ENCODE measurements at regions not wholly inside any gene's neighbourhood (a gene's known extent, or its start where the extent isn't known, plus 50 kb on each side); places are given as distances from the start of the nearest gene placed in this dataset.

GRCh38 chr18:25686960-25687500 lies 335.1 kb upstream of the ZNF521 start:
- no peak for TF ChIP-seq GATA3 (IDR thresholded peaks at IDR 0.05; ENCODE audit: low read depth, low read length)
- TF ChIP-seq GATA2 (IDR thresholded peaks at IDR 0.05; ENCODE audit: low read depth, low read length) = no peak

GRCh38 chr18:25685088-25685487 lies 333.1 kb upstream of the ZNF521 start:
- TF ChIP-seq GATA3 (IDR thresholded peaks at IDR 0.05; ENCODE audit: low read depth, low read length) (no peak), GATA2 (IDR thresholded peaks at IDR 0.05; ENCODE audit: low read depth, low read length) (no peak)

DNA sequence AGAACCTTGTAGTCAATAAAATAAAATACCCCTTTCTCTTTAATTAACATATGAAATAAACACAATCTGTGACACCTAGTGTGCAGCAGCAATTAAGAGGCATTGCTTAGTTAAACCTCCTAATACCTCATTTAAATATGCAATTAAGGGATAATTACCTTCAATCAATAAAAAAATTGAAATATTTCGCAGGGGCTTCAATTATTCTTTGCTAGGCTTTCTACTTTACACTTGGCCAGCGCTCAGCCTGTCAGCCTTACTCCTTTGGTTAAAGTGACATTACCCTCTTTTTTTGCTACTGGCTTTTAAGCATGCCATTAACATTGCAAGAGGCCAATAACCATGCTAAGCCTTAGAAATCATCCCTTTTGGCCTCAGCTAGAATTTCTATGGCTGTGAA lies 327.5 kb upstream of the ZNF521 start:
- TF ChIP-seq GATA3 (IDR thresholded peaks at IDR 0.05; ENCODE audit: low read depth, low read length) (no peak), GATA2 (IDR thresholded peaks at IDR 0.05; ENCODE audit: low read depth, low read length) (no peak)

GRCh38 chr18:25678221-25678620 lies 326.3 kb upstream of the ZNF521 start:
- TF ChIP-seq GATA3 (IDR thresholded peaks at IDR 0.05; ENCODE audit: low read depth, low read length) = no peak
- no peak for TF ChIP-seq GATA2 (IDR thresholded peaks at IDR 0.05; ENCODE audit: low read depth, low read length)

GRCh38 chr18:25675123-25675850 lies 323.3 kb upstream of the ZNF521 start:
- TF ChIP-seq GATA2 (IDR thresholded peaks at IDR 0.05; ENCODE audit: low read depth, low read length) (no peak), GATA3 (IDR thresholded peaks at IDR 0.05; ENCODE audit: low read depth, low read length) (no peak)

- TF ChIP-seq GATA2 (IDR thresholded peaks at IDR 0.05; ENCODE audit: low read depth, low read length) = no peak
- no peak for TF ChIP-seq GATA3 (IDR thresholded peaks at IDR 0.05; ENCODE audit: low read depth, low read length)
Measured at GRCh38 chr18:25674183-25674582, 322.2 kb upstream of the ZNF521 start.

DNA sequence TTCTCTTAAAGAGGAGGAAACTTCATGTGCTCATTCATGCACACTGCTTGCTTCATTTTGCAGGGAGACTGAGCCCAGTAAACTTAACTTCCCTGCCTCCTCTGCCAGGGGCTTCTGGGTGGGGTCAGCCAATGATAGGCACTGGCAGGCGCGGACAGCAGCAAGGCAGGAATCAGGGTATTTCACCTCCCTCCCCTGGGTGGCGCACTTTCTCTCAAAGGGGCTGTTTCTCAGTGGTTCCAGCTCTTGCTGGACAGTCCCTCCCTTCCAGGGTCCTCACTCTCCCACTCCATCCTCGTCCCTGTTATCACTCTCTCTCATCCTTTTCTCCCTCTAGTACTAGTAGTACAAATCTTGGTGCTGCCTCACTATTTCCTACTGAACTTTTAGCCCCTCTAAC lies 320.5 kb upstream of the ZNF521 start:
- TF ChIP-seq GATA2 (IDR thresholded peaks at IDR 0.05; ENCODE audit: low read depth, low read length) (no peak), GATA3 (IDR thresholded peaks at IDR 0.05; ENCODE audit: low read depth, low read length) (no peak)

DNA sequence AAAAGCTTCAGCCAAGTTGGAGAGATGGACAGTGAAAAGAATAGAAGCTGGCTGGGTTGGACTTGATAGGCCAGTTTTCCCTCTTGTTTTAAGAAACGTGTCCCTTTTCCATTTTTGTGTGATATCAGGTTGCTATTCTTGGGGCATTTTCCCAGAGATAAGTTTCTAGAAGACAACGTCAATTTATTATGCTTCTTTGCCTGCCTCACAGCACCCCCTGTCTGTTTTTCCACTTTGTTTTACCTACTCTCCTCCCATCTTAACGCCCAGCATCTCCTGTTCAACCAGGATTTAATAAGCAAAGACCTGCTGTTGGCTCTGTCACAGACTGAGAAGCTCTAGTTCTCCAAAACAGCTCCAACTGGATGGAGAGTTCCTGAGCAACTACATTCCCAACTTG lies 317.8 kb upstream of the ZNF521 start:
- no peak for TF ChIP-seq GATA3 (IDR thresholded peaks at IDR 0.05; ENCODE audit: low read depth, low read length)
- TF ChIP-seq GATA2 (IDR thresholded peaks at IDR 0.05; ENCODE audit: low read depth, low read length) = no peak

DNA sequence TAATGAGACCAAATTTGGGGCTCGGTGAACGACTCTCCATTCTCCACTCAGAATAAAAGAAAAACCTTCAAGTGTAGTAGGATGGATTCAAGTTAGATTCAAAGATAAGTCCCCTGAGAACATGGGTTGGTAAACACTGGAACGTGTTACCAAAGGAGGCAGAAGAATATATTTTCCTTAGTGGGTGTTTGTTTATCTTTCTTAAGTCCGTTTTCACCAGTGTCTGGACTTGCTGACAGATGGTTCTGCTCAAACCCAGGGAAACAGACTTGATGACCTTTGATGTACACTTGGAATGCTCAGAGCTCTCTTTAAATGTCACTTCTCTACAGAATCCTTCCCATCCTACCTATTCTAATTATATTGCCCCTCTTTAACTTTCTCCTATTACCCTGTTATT lies 310.3 kb upstream of the ZNF521 start:
- TF ChIP-seq GATA2 (IDR thresholded peaks at IDR 0.05; ENCODE audit: low read depth, low read length) (no peak), GATA3 (IDR thresholded peaks at IDR 0.05; ENCODE audit: low read depth, low read length) (no peak)

GRCh38 chr18:25661831-25662230 lies 309.9 kb upstream of the ZNF521 start:
- no peak for TF ChIP-seq GATA2 (IDR thresholded peaks at IDR 0.05; ENCODE audit: low read depth, low read length)
- no peak for TF ChIP-seq GATA3 (IDR thresholded peaks at IDR 0.05; ENCODE audit: low read depth, low read length)

- TF ChIP-seq GATA2 (IDR thresholded peaks at IDR 0.05; ENCODE audit: low read depth, low read length) (no peak), GATA3 (IDR thresholded peaks at IDR 0.05; ENCODE audit: low read depth, low read length) (no peak)
Measured at GRCh38 chr18:25659541-25659940, 307.6 kb upstream of the ZNF521 start.

DNA sequence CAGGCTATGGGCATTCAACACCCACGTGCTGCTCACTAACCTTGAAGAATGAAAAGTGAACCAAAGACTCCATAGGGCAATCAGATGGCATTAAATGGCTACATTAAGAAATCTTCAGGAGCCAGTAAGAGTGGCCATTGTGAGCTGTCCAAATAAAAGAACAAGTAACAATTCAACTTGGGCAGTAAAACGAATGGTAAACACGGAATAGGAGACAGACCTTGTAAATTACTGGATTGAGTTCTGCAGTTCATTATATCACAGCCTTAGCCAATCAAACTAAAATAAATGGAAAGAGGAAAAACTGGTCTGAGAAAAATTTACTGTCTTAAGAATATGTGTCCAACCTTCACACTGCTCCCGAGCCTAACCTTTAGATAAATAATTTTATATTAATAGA lies 306.5 kb upstream of the ZNF521 start:
- TF ChIP-seq GATA2 (IDR thresholded peaks at IDR 0.05; ENCODE audit: low read depth, low read length) = no peak
- TF ChIP-seq GATA3 (IDR thresholded peaks at IDR 0.05; ENCODE audit: low read depth, low read length) = no peak

DNA sequence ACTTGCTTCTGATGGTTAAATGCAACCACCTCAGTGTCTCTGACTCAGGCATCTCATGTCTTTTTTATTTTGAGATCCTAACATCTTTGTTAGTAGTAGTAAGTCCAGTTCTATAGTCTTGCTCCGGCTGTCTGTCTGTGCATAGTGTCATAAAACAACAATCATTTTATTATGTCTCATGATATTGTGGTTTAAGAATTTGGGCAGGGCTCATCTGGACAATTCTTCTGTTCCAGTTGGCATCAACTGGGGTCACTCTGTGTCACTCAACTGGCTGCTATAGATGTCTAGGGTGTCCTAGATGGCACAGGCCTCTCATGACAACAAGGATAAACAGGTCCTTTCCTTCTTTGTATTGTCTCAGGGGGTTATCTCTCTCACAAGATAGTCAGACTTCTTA lies 299.6 kb upstream of the ZNF521 start:
- no peak for TF ChIP-seq GATA3 (IDR thresholded peaks at IDR 0.05; ENCODE audit: low read depth, low read length)
- TF ChIP-seq GATA2 (IDR thresholded peaks at IDR 0.05; ENCODE audit: low read depth, low read length) = no peak

DNA sequence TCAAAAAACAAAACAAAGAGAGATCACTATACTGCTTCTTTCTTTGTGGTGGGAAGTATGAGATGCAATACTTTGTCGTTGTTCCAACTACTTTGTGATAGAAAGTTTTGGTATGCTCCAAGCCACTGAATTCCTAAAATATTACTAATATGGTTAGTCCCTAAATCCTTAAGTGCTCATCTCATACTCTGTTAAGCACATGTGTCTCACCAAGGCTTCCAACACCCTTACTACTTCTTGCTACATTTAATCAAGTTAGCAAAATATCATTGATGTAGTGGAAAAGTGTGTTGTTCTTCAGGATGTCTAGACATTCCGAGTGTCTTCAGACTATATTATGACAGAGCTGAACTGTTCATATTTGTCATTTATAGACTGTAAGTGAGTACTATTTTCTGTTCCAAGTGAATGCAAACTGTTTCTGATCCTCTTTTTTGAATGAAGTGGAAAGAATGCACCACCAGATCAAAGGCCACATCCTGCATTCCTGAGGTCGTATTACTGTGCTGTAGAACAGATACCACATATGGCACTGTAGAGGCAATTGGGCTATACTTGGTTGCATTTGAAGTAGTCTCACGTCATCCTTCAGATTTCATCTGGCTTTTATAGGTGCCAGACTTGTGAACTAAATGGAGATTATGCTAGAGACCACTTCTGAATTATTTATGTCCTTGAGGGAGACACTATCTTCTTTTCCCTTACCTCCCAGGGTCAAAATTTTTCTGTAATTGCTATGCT lies 298.4 kb upstream of the ZNF521 start:
- TF ChIP-seq GATA3 (IDR thresholded peaks at IDR 0.05; ENCODE audit: low read depth, low read length) = no peak

- TF ChIP-seq GATA3 (IDR thresholded peaks at IDR 0.05; ENCODE audit: low read depth, low read length) (no peak), GATA2 (IDR thresholded peaks at IDR 0.05; ENCODE audit: low read depth, low read length) (no peak)
Measured at GRCh38 chr18:25648716-25649260, 296.8 kb upstream of the ZNF521 start.

All from SH-SY5Y (cell line).